WTC11 (cell line): ENCODE measurements at regions not wholly inside any gene's neighbourhood (a gene's known extent, or its start where the extent isn't known, plus 50 kb on each side); places are given as distances from the start of the nearest gene placed in this dataset.
"Not testable (repeated sequence)": the region's sequence is repeated elsewhere in the genome, so short reads cannot be mapped to it uniquely, and the experiment has no call there.

Experiments used
- ATAC-seq: fragments of 200-7000 bp; cut with Tn5 transposase; 2 replicates; pipeline ENCODE4 v1.10.0; 2021; ENCODE audit warnings: mild to moderate bottlenecking, moderate library complexity
- CTCF ChIA-PET: fragments of 300-600 bp; sonication (Branson Sonifier 250); formaldehyde crosslinking; loops from one replicate; lab custom pipeline; 2021; ENCODE audit warnings: antibody characterized with exemption; lab: Charles Lee
- POLR2A ChIA-PET: fragments of 350-600 bp; sonication (Branson Sonifier 250); formaldehyde crosslinking; loops from one replicate; lab custom pipeline; 2021; ENCODE audit warnings: antibody characterized with exemption; lab: Charles Lee
- DNase-seq: peaks from one replicate; pipeline ENCODE4 v3.0.0; 2021; ENCODE audit warnings: low spot score
- H3K27ac Mint-ChIP-seq: 2 replicates; pipeline ENCODE4 v1.8.0; 2021; ENCODE audit warnings: mixed read lengths
- H3K27me3 Mint-ChIP-seq: 2 replicates; pipeline ENCODE4 v1.8.0; 2021; ENCODE audit warnings: low read depth, mild to moderate bottlenecking, moderate library complexity, mixed read lengths
- H3K36me3 Mint-ChIP-seq: 2 replicates; pipeline ENCODE4 v1.8.0; 2021; ENCODE audit warnings: mixed read lengths
- H3K4me1 Mint-ChIP-seq: 2 replicates; pipeline ENCODE4 v1.8.0; 2022; ENCODE audit warnings: mixed read lengths
- H3K4me3 Mint-ChIP-seq: 2 replicates; pipeline ENCODE4 v1.8.0; 2021; ENCODE audit warnings: mild to moderate bottlenecking, moderate library complexity, mixed read lengths
- H3K9me3 Mint-ChIP-seq: 2 replicates; pipeline ENCODE4 v1.8.0; 2021; ENCODE audit warnings: mixed read lengths
- ATF1 ChIP-seq: sonication (generic); formaldehyde crosslinking; IDR thresholded peaks from 2 replicates; pipeline ENCODE4 v1.8.1; 2023; ENCODE audit warnings: mild to moderate bottlenecking, moderate library complexity, missing genetic modification reagents
- CREM ChIP-seq: sonication (generic); formaldehyde crosslinking; IDR thresholded peaks from 2 replicates; pipeline ENCODE4 v1.8.1; 2022; ENCODE audit warnings: mild to moderate bottlenecking, missing genetic modification reagents, moderate library complexity
- FOXJ3 ChIP-seq: sonication (generic); formaldehyde crosslinking; IDR thresholded peaks from 2 replicates; pipeline ENCODE4 v1.9.0; 2021; ENCODE audit warnings: missing genetic modification reagents, mild to moderate bottlenecking, borderline replicate concordance
- FOXK1 ChIP-seq: sonication (generic); formaldehyde crosslinking; IDR thresholded peaks from 2 replicates; pipeline ENCODE4 v1.8.0; 2022; ENCODE audit warnings: mild to moderate bottlenecking, moderate library complexity, missing genetic modification reagents
- FOXP1 ChIP-seq: sonication (generic); formaldehyde crosslinking; IDR thresholded peaks from 2 replicates; pipeline ENCODE4 v1.8.0; 2022; ENCODE audit warnings: missing genetic modification reagents, mild to moderate bottlenecking, moderate library complexity, borderline replicate concordance
- GABPB1 ChIP-seq: sonication (generic); formaldehyde crosslinking; IDR thresholded peaks from 2 replicates; pipeline ENCODE4 v1.8.1; 2023; ENCODE audit warnings: mild to moderate bottlenecking, missing genetic modification reagents
- JAZF1 ChIP-seq: fragments of 250-450 bp; sonication (Bioruptor Pico); IDR thresholded peaks from 2 replicates; pipeline ENCODE4 v1.9.0; 2021; ENCODE audit warnings: moderate library complexity, mild to moderate bottlenecking, inconsistent platforms
- MXD4 ChIP-seq: fragments of 250-450 bp; sonication (Bioruptor Pico); IDR thresholded peaks from 2 replicates; pipeline ENCODE4 v1.8.0; 2021; ENCODE audit warnings: mild to moderate bottlenecking, moderate library complexity, borderline replicate concordance
- NFYB ChIP-seq: sonication (generic); formaldehyde crosslinking; conservative IDR thresholded peaks from 2 replicates; pipeline ENCODE4 v1.8.0; 2022; ENCODE audit warnings: low read depth, missing genetic modification reagents
- NR1H2 ChIP-seq: sonication (generic); formaldehyde crosslinking; IDR thresholded peaks from 2 replicates; pipeline ENCODE4 v1.9.0; 2021; ENCODE audit warnings: mild to moderate bottlenecking, moderate library complexity, missing genetic modification reagents
- RELA ChIP-seq: sonication (generic); formaldehyde crosslinking; IDR thresholded peaks from 2 replicates; pipeline ENCODE4 v1.8.1; 2022; ENCODE audit warnings: missing genetic modification reagents, mild to moderate bottlenecking, borderline replicate concordance
- SP1 ChIP-seq: sonication (generic); formaldehyde crosslinking; conservative IDR thresholded peaks from 2 replicates; pipeline ENCODE4 v1.8.1; 2022; ENCODE audit warnings: missing genetic modification reagents
- TCF7 ChIP-seq: sonication (generic); formaldehyde crosslinking; IDR thresholded peaks from 2 replicates; pipeline ENCODE4 v1.8.0; 2022; ENCODE audit warnings: mild to moderate bottlenecking, low read depth, missing genetic modification reagents, moderate library complexity
- TP53 ChIP-seq: sonication (generic); formaldehyde crosslinking; IDR thresholded peaks from 2 replicates; pipeline ENCODE4 v1.8.1; 2023; ENCODE audit warnings: mild to moderate bottlenecking, missing genetic modification reagents
- ZNF219 ChIP-seq: sonication (generic); formaldehyde crosslinking; IDR thresholded peaks from 2 replicates; pipeline ENCODE4 v1.8.0; 2023; ENCODE audit warnings: missing genetic modification reagents, mild to moderate bottlenecking, borderline replicate concordance
- TF ChIP-seq, protein P1 (sequence below): fragments of 250-450 bp; sonication (Bioruptor Pico); IDR thresholded peaks from 2 replicates; pipeline ENCODE4 v1.9.0; 2021; ENCODE audit warnings: mild to moderate bottlenecking, borderline replicate concordance
- TF ChIP-seq, protein P2 (sequence below): sonication (generic); formaldehyde crosslinking; IDR thresholded peaks from 2 replicates; pipeline ENCODE4 v1.8.1; 2022; ENCODE audit warnings: mild to moderate bottlenecking, moderate library complexity, missing genetic modification reagents
- TF ChIP-seq, protein P3 (sequence below): sonication (generic); formaldehyde crosslinking; IDR thresholded peaks from 2 replicates; pipeline ENCODE4 v1.8.1; 2023; ENCODE audit warnings: mild to moderate bottlenecking, missing genetic modification reagents, moderate library complexity
- TF ChIP-seq, protein P4 (sequence below): sonication (generic); formaldehyde crosslinking; IDR thresholded peaks from 2 replicates; pipeline ENCODE4 v1.8.0; 2022; ENCODE audit warnings: mild to moderate bottlenecking, missing genetic modification reagents
- TF ChIP-seq, protein P5 (sequence below): sonication (generic); formaldehyde crosslinking; IDR thresholded peaks from 2 replicates; pipeline ENCODE4 v1.8.0; 2023; ENCODE audit warnings: mild to moderate bottlenecking, missing genetic modification reagents
- TF ChIP-seq, protein P6 (sequence below): sonication (generic); formaldehyde crosslinking; IDR thresholded peaks from 2 replicates; pipeline ENCODE4 v1.8.1; 2022; ENCODE audit warnings: low read depth, mild to moderate bottlenecking, moderate library complexity, missing genetic modification reagents, borderline replicate concordance

DNA sequence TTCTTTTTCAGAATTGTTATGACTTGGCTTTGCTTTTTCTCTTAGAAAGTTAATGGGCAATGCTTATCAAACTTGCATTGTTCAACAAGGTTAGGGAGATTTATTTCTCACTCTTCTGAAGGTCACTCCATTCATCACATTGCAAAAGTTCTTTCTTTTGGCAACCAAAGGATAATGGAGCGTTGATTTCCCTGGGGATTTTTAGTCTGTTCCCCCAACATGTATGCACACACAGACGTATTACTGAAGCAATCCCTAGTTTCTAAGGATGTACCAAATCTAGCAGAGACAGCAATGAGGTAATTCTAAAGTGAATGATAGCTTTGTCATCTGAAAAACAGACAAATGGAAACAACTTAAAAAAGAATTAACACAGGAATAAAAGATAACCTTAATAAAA is 349.1 kb downstream of the NYAP2 start (continued):
- TF ChIP-seq, protein P1, sequence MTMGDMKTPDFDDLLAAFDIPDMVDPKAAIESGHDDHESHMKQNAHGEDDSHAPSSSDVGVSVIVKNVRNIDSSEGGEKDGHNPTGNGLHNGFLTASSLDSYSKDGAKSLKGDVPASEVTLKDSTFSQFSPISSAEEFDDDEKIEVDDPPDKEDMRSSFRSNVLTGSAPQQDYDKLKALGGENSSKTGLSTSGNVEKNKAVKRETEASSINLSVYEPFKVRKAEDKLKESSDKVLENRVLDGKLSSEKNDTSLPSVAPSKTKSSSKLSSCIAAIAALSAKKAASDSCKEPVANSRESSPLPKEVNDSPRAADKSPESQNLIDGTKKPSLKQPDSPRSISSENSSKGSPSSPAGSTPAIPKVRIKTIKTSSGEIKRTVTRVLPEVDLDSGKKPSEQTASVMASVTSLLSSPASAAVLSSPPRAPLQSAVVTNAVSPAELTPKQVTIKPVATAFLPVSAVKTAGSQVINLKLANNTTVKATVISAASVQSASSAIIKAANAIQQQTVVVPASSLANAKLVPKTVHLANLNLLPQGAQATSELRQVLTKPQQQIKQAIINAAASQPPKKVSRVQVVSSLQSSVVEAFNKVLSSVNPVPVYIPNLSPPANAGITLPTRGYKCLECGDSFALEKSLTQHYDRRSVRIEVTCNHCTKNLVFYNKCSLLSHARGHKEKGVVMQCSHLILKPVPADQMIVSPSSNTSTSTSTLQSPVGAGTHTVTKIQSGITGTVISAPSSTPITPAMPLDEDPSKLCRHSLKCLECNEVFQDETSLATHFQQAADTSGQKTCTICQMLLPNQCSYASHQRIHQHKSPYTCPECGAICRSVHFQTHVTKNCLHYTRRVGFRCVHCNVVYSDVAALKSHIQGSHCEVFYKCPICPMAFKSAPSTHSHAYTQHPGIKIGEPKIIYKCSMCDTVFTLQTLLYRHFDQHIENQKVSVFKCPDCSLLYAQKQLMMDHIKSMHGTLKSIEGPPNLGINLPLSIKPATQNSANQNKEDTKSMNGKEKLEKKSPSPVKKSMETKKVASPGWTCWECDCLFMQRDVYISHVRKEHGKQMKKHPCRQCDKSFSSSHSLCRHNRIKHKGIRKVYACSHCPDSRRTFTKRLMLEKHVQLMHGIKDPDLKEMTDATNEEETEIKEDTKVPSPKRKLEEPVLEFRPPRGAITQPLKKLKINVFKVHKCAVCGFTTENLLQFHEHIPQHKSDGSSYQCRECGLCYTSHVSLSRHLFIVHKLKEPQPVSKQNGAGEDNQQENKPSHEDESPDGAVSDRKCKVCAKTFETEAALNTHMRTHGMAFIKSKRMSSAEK (CRISPR knock-in tag): no peak
- TF ChIP-seq, protein P2, sequence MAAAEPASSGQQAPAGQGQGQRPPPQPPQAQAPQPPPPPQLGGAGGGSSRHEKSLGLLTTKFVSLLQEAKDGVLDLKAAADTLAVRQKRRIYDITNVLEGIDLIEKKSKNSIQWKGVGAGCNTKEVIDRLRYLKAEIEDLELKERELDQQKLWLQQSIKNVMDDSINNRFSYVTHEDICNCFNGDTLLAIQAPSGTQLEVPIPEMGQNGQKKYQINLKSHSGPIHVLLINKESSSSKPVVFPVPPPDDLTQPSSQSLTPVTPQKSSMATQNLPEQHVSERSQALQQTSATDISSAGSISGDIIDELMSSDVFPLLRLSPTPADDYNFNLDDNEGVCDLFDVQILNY: no peak
- TF ChIP-seq, protein P3, sequence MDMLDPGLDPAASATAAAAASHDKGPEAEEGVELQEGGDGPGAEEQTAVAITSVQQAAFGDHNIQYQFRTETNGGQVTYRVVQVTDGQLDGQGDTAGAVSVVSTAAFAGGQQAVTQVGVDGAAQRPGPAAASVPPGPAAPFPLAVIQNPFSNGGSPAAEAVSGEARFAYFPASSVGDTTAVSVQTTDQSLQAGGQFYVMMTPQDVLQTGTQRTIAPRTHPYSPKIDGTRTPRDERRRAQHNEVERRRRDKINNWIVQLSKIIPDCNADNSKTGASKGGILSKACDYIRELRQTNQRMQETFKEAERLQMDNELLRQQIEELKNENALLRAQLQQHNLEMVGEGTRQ (CRISPR knock-in tag): no peak
- TF ChIP-seq MXD4 (no peak), RELA (CRISPR knock-in tag) (no peak)

DNA sequence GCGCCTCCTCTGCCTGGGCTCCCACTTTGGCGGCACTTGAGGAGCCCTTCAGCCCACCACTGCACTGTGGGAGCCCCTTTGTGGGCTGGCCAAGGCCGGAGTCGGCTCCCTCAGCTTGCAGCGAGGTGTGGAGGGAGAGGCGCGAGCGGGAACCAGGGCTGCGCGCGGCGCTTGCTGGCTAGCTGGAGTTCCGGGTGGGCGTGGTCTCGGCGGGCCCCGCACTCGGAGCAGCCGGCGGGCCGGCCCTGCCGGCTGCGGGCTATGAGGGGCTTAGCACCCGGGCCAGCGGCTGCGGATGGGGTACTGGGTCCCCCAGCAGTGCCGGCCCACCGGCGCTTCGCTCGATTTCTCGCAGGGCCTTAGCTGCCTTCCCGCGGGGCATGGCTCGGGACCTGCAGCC is 344.5 kb downstream of the NYAP2 start:
- POLR2A ChIA-PET, H3K27ac Mint-ChIP-seq, H3K36me3 Mint-ChIP-seq, H3K27me3 Mint-ChIP-seq, H3K4me1 Mint-ChIP-seq, ATAC-seq: not testable (repeated sequence)
- peak overlapping the region; percentile 43 for H3K4me3 Mint-ChIP-seq
- DNase-seq: peak; percentile 41
- H3K9me3 Mint-ChIP-seq: peaks cover 12% of the 10 kb centered on the region
- CTCF ChIA-PET: interaction anchor here (1.2 to 1.5 kb wide), 3 partner anchors 9 to 1056 kb away, joined by 3 read pairs; partner anchors contain the start of gene IRS1

DNA sequence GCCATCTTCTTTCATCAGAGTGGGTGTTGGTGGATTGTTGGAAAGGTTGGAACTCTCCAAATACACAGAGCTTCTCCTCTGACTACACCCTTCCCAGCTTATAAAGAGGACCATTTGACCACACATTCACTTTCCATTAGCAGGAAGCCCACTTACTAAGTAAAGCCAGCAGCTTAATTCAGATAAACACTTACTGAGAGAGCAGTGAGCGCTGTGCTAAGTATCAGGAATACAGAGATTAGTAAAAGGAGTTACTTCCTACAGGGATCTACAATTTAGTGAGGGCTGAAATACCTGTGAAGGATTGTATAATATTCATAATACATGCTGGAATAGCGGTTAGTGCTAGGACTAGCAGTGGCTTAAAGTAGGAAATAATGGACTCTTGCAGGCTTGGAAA is 343.0 kb downstream of the NYAP2 start:
- no peaks in the 10 kb centered on the region for H3K36me3 Mint-ChIP-seq
- POLR2A ChIA-PET: no interaction called here
- H3K27ac Mint-ChIP-seq: no peak overlapping the region
- TF ChIP-seq TCF7 (CRISPR knock-in tag) (no peak), NR1H2 (CRISPR knock-in tag) (no peak), ZNF219 (no peak), FOXJ3 (CRISPR knock-in tag) (no peak)
- TF ChIP-seq, protein P4, sequence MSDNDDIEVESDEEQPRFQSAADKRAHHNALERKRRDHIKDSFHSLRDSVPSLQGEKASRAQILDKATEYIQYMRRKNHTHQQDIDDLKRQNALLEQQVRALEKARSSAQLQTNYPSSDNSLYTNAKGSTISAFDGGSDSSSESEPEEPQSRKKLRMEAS (CRISPR knock-in tag): no peak
- TF ChIP-seq, all 79 proteins: peak for 0
- Mint-ChIP-seq H3K4me3 (no peak overlapping the region), H3K27me3 (peaks cover 8% of the 10 kb centered on the region), H3K4me1 (no peaks in the 10 kb centered on the region), H3K9me3 (peaks cover 12% of the 10 kb centered on the region)
- DNase-seq (no peak), ATAC-seq (no peak)
- CTCF ChIA-PET: no interaction called here

DNA sequence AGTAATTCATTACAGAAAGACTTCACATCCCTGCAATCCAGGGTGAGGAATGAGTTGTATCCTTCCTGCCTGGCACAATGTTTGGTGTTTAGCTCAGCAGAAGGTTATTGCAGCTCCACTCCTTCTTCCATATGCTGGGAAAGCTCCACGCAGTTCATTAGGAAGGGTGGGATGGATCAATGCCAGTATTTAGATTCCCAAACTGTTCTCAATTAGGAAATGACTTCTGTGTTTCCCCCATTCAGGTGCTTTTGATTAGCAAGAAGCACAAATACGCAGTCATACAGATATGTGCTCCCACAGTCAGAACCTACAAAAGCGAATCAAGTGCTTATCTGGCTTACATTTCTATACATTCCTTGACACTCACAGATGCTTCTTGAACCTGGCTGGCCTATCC is 340.6 kb downstream of the NYAP2 start:
- DNase-seq (no peak), ATAC-seq (no peak)
- Mint-ChIP-seq H3K4me3 (no peak overlapping the region), H3K36me3 (no peaks in the 10 kb centered on the region), H3K27ac (no peak overlapping the region), H3K27me3 (peaks cover 13% of the 10 kb centered on the region), H3K9me3 (peaks cover 3% of the 10 kb centered on the region), H3K4me1 (no peaks in the 10 kb centered on the region)
- CTCF ChIA-PET: no interaction called here
- POLR2A ChIA-PET: no interaction called here
- TF ChIP-seq NFYB (CRISPR knock-in tag): no peak
- TF ChIP-seq TP53 (CRISPR knock-in tag): no peak
- TF ChIP-seq, protein P5, sequence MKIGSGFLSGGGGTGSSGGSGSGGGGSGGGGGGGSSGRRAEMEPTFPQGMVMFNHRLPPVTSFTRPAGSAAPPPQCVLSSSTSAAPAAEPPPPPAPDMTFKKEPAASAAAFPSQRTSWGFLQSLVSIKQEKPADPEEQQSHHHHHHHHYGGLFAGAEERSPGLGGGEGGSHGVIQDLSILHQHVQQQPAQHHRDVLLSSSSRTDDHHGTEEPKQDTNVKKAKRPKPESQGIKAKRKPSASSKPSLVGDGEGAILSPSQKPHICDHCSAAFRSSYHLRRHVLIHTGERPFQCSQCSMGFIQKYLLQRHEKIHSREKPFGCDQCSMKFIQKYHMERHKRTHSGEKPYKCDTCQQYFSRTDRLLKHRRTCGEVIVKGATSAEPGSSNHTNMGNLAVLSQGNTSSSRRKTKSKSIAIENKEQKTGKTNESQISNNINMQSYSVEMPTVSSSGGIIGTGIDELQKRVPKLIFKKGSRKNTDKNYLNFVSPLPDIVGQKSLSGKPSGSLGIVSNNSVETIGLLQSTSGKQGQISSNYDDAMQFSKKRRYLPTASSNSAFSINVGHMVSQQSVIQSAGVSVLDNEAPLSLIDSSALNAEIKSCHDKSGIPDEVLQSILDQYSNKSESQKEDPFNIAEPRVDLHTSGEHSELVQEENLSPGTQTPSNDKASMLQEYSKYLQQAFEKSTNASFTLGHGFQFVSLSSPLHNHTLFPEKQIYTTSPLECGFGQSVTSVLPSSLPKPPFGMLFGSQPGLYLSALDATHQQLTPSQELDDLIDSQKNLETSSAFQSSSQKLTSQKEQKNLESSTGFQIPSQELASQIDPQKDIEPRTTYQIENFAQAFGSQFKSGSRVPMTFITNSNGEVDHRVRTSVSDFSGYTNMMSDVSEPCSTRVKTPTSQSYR (CRISPR knock-in tag): no peak
- TF ChIP-seq GABPB1 (CRISPR knock-in tag): no peak
- TF ChIP-seq SP1 (CRISPR knock-in tag): no peak
- TF ChIP-seq, protein P6, sequence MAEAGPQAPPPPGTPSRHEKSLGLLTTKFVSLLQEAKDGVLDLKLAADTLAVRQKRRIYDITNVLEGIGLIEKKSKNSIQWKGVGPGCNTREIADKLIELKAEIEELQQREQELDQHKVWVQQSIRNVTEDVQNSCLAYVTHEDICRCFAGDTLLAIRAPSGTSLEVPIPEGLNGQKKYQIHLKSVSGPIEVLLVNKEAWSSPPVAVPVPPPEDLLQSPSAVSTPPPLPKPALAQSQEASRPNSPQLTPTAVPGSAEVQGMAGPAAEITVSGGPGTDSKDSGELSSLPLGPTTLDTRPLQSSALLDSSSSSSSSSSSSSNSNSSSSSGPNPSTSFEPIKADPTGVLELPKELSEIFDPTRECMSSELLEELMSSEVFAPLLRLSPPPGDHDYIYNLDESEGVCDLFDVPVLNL (CRISPR knock-in tag): no peak
- TF ChIP-seq FOXJ3 (CRISPR knock-in tag): no peak
- no peak for TF ChIP-seq JAZF1
- TF ChIP-seq NR1H2 (CRISPR knock-in tag): no peak
- TF ChIP-seq ATF1 (CRISPR knock-in tag): no peak
- no peak for TF ChIP-seq FOXP1
- no peak for TF ChIP-seq CREM (CRISPR knock-in tag)
- TF ChIP-seq FOXK1: no peak
